ENCODE measurements at regions not wholly inside any gene's neighbourhood (a gene's known extent, or its start where the extent isn't known, plus 50 kb on each side); places are given as distances from the start of the nearest gene placed in this dataset.

DNA sequence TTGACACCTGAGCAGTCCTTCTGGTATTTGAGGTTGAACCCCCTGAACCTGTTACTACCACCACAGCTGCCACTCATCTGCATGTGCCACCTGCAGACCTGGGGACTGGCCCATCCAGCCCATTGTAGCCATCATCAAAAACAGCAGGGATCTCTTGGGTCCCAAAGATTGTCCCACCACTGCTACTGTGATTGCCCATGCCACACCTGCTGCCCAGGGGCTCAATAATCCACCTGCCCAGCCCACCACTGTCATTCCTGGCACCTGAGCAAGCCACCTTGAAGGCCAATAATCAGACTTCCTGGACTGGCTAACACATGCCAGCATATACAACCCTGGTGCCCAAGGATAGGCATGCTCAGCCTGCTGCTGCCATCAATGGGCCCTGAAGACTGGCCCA is 327.6 kb downstream of the CYRIA start:
- Histone ChIP-seq H3K18ac (ENCODE audit: low read depth, low read length) (no peak overlapping the region), H3K4me3 (ENCODE audit: insufficient read depth, low read depth, low read length) (no peak overlapping the region), H3K9me1 (ENCODE audit: insufficient read depth, low read length) (no peaks in the 10 kb centered on the region), H2BK120ac (ENCODE audit: low read depth, low read length) (no peak overlapping the region), H4K20me1 (ENCODE audit: insufficient read depth, low read length) (no peaks in the 10 kb centered on the region), H3K36me3 (ENCODE audit: control insufficient read depth, insufficient read depth, low read length) (no peaks in the 10 kb centered on the region), H3K56ac (ENCODE audit: extremely low read depth, insufficient read depth, low read length) (no peak overlapping the region), H3K4me1 (ENCODE audit: control insufficient read depth, insufficient read depth, low read length) (no peaks in the 10 kb centered on the region), H4K5ac (ENCODE audit: low read depth, low read length) (no peak overlapping the region), H3K27me3 (ENCODE audit: control insufficient read depth, insufficient read depth, low read length) (no peaks in the 10 kb centered on the region), H2BK15ac (ENCODE audit: low read depth, low read length) (no peak overlapping the region), H2BK20ac (ENCODE audit: low read depth, low read length) (no peak overlapping the region), H3K14ac (replicated peaks; ENCODE audit: low read depth, low read length) (no peak overlapping the region), H3K9ac (ENCODE audit: low read depth, low read length) (no peak overlapping the region), H3K4ac (ENCODE audit: low read depth, low read length) (no peak overlapping the region), H2BK5ac (ENCODE audit: low read depth, low read length, poor library complexity, severe bottlenecking) (no peak overlapping the region), H3K4me2 (ENCODE audit: low read depth, low read length) (no peak overlapping the region), H3K23ac (ENCODE audit: low read depth, low read length) (no peak overlapping the region), H2AFZ (replicated peaks; ENCODE audit: low read length, poor library complexity) (no peak overlapping the region), H2AK5ac (ENCODE audit: low read depth, low read length) (no peak overlapping the region), H3K9me3 (ENCODE audit: control insufficient read depth, insufficient read depth, low read length) (peaks cover 12% of the 10 kb centered on the region), H3K79me1 (ENCODE audit: low read depth in 1 of 2, low read length in 2 of 2) (no peaks in the 10 kb centered on the region), H4K91ac (ENCODE audit: insufficient read depth, low read depth, low read length) (no peak overlapping the region), H2AK9ac (replicated peaks; ENCODE audit: low read depth, low read length, poor library complexity) (no peak overlapping the region), H3K27ac (ENCODE audit: insufficient read depth, low read length) (no peak overlapping the region), H4K8ac (ENCODE audit: low read depth in 2 of 2, low read length in 2 of 2) (no peak overlapping the region)
- dilution Hi-C loops (cut with HindIII; ENCODE audit: low sequenced_read_pairs, unreplicated experiment) (no loop called here), in situ Hi-C loops (cut with MboI; ENCODE audit: low sequenced_read_pairs) (no loop called here), intact Hi-C loops (cut with micrococcal nuclease) (no loop called here)
- no peak for TF ChIP-seq CHD1 (IDR thresholded peaks at IDR 0.05; ENCODE audit: low read depth, low read length)
- TF ChIP-seq, protein P1, sequence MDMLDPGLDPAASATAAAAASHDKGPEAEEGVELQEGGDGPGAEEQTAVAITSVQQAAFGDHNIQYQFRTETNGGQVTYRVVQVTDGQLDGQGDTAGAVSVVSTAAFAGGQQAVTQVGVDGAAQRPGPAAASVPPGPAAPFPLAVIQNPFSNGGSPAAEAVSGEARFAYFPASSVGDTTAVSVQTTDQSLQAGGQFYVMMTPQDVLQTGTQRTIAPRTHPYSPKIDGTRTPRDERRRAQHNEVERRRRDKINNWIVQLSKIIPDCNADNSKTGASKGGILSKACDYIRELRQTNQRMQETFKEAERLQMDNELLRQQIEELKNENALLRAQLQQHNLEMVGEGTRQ (IDR thresholded peaks at IDR 0.05; ENCODE audit: low read depth, low read length): no peak
- no peak for TF ChIP-seq POLR2A (IDR thresholded peaks at IDR 0.05; ENCODE audit: low read depth, low read length)
- no peak for TF ChIP-seq CTCF (conservative IDR thresholded peaks at IDR 0.05; ENCODE audit: low read depth, low read length)
- no peak for TF ChIP-seq BHLHE40 (IDR thresholded peaks at IDR 0.05; ENCODE audit: low read depth, low read length)
- TF ChIP-seq FOS (IDR thresholded peaks at IDR 0.05; ENCODE audit: low read depth, low read length): no peak
- no peak for TF ChIP-seq NFE2L2 (IDR thresholded peaks at IDR 0.05; ENCODE audit: low read depth, low read length)
- TF ChIP-seq RCOR1 (IDR thresholded peaks at IDR 0.05; ENCODE audit: insufficient replicate concordance, low read length): no peak
- no peak for TF ChIP-seq MXI1 (IDR thresholded peaks at IDR 0.05; ENCODE audit: borderline replicate concordance, low read depth, low read length)
- TF ChIP-seq RAD21 (IDR thresholded peaks at IDR 0.05; ENCODE audit: low read length): no peak
- no peak for TF ChIP-seq MAFK (IDR thresholded peaks at IDR 0.05; ENCODE audit: low read depth, low read length)
- no peak for TF ChIP-seq CEBPB (IDR thresholded peaks at IDR 0.05; ENCODE audit: low read depth, low read length)
- no TSS peak for BruUV-seq (replicated peaks)
- CTCF ChIA-PET: no interaction called here
- DNase-seq (no peak), ATAC-seq (ENCODE audit: low read depth) (no peak)
- POLR2A ChIA-PET (ENCODE audit: unreplicated experiment): no interaction called here

Data from IMR-90 (cell line).